ENCODE measurements at regions not wholly inside any gene's neighbourhood (a gene's known extent, or its start where the extent isn't known, plus 50 kb on each side); places are given as distances from the start of the nearest gene placed in this dataset.

DNA sequence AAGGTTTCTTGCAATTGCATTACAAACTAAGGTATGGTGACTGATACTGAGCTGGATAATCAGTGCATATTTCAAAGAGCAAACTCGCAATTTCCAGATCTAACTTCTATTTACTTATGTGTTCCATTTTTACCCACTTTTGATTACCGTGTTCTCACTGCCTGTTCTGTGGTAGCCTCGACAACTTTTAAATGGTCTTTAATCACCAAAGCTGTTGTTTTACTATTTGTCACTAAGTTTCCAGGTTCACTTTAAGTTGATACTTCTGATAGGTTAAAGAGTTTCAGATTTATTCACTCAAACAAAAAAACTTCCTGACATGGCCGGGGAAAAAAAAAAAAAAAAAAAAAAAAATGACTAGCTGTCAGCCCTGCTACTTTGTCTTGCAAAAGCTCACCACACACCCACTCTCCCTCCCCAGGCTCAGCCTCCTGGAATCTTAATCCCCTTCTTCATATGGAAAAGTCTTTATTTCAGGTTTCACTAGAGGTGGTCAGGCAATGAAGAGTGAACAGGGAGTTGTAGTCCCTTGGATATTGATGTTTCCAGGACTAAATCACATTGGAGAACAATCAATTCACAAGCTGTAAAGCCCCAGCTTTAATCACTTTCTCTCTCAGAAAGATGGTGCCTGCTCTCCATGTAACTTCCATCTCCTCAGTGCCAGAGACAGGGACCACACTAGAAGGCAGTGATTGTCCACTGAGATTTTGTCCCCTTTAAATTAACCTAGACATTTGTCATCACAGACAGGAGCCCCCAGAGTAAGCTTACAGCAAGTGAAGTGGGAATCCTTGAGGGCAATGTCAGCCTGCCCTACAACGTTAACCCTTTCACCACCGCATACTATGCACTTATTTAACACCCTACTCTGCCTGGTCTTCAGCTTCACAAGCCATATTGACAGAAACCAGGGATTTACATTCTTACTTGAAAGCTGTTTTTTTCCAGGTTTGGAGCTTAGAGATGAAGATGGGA lies 749.1 kb upstream of the SORCS1 start (continued):
- TF ChIP-seq SUZ12 (IDR thresholded peaks at IDR 0.05; ENCODE audit: low read length): no peak
- TF ChIP-seq TAF1 (IDR thresholded peaks at IDR 0.05; ENCODE audit: low read depth, low read length): 0 out of 2 replicates have a peak, but pooled peaks have one; percentile 27
- TF ChIP-seq, protein P1, sequence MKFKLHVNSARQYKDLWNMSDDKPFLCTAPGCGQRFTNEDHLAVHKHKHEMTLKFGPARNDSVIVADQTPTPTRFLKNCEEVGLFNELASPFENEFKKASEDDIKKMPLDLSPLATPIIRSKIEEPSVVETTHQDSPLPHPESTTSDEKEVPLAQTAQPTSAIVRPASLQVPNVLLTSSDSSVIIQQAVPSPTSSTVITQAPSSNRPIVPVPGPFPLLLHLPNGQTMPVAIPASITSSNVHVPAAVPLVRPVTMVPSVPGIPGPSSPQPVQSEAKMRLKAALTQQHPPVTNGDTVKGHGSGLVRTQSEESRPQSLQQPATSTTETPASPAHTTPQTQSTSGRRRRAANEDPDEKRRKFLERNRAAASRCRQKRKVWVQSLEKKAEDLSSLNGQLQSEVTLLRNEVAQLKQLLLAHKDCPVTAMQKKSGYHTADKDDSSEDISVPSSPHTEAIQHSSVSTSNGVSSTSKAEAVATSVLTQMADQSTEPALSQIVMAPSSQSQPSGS (IDR thresholded peaks at IDR 0.05; ENCODE audit: low read length): 0 out of 2 replicates have a peak, but pooled peaks have one; percentile 38
- no peak for TF ChIP-seq CEBPB (IDR thresholded peaks at IDR 0.05; ENCODE audit: low read depth, low read length)
- no peak for TF ChIP-seq EP300 (IDR thresholded peaks at IDR 0.05; ENCODE audit: borderline replicate concordance in 1 of 2, low read depth in 2 of 2, low read length in 2 of 2)
